ENCODE measurements at regions not wholly inside any gene's neighbourhood (a gene's known extent, or its start where the extent isn't known, plus 50 kb on each side); places are given as distances from the start of the nearest gene placed in this dataset.

DNA sequence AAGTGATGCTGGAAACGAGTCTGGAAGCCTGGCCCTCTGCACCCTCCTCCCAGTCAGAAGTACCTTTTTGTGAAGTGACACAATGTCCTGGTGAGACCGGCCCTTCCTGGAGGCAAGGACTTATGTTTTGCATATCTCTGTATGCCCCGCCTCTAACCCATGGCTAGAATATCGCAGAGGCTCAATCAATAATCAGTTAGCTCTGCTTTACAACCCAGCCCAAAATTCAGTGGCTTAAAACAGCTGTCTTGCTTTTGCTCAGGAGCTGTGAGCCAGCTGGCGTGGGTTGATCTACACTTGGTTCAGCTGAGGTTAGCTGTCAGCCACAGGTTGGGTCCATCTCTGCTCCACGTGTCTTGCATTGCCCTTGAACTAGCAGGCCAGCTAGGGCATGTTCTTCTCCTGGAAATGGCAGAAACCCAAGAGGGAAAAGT is 98.8 kb upstream of the METTL14 start:
- ChIA-PET POLR2A (ENCODE audit: partially characterized antibody) (no interaction called here), CTCF (ENCODE audit: partially characterized antibody) (interaction anchor here (0.6 to 1.5 kb wide), 3 partner anchors 233 to 1402 kb away, joined by 3 to 5 read pairs (median 3); partner anchors contain the start of gene PRSS12)
- H2BK120ac ChIP-seq (replicated peaks; ENCODE audit: low read depth, low read length), result no peak overlapping the region
- 0 out of 2 replicates have a peak overlapping the region, but pooled peaks have one; percentile 60 for H2AFZ ChIP-seq (ENCODE audit: low read length)
- H3K4me2 ChIP-seq (ENCODE audit: insufficient read depth in 1 of 2, low read depth in 2 of 2, low read length in 2 of 2), result peak overlapping the region in 1 of 2 experiments; percentile 59; a peak in 2 of 4 replicates
- no peak overlapping the region for H2BK12ac ChIP-seq (ENCODE audit: low read depth, low read length)
- no peaks in the 10 kb centered on the region for H3K36me3 ChIP-seq (ENCODE audit: control insufficient read depth in 2 of 4, insufficient read depth in 4 of 4, low read length in 3 of 4)
- no peaks in the 10 kb centered on the region for H3K27me3 ChIP-seq (replicated peaks in 1 of 4; ENCODE audit: control insufficient read depth in 3 of 4, extremely low read depth in 1 of 4, insufficient read depth in 3 of 4, low read length in 3 of 4)
- H3K27ac ChIP-seq (ENCODE audit: low read depth, low read length), result no peak overlapping the region
- no peak overlapping the region for H3K56ac ChIP-seq (replicated peaks; ENCODE audit: insufficient read length, low read depth, low read length)
- H3K23ac ChIP-seq (ENCODE audit: insufficient read length), result no peak overlapping the region
- H3K9me3 ChIP-seq (ENCODE audit: insufficient read depth in 2 of 2, low read depth in 1 of 2, low read length in 1 of 2), result no peaks in the 10 kb centered on the region
- no peaks in the 10 kb centered on the region for H3K79me2 ChIP-seq (ENCODE audit: control insufficient read depth in 1 of 2, insufficient read depth in 2 of 2, low read length in 2 of 2)
- H2AK5ac ChIP-seq (ENCODE audit: low read depth, low read length), result no peak overlapping the region
- H2BK5ac ChIP-seq (ENCODE audit: low read depth, low read length), result no peak overlapping the region
- no peaks in the 10 kb centered on the region; the same call in 1 of the 2 replicates for H3K79me1 ChIP-seq (ENCODE audit: low read depth, low read length)
- H3K14ac ChIP-seq (ENCODE audit: insufficient read length), result no peak overlapping the region
- no peak overlapping the region for H4K5ac ChIP-seq (ENCODE audit: insufficient read length, low read depth, low read length)
- WGBS, 2 experiments (ENCODE audit: extremely low coverage in 1 of 2, insufficient coverage in 1 of 2, insufficient read length in 1 of 2, insufficient replicate concordance in 2 of 2, low coverage in 1 of 2, low lambda C conversion rate in 2 of 2, missing lambda C conversion rate in 1 of 2), result 75% methylated on average over 6 of the region's 6 CpGs; no CpG with 5 or more reads in 1 of the 2 experiments
- peaks cover 3 to 7% (median 4%) of the 10 kb centered on the region in 4 experiments for H3K4me1 ChIP-seq (replicated peaks in 1 of 4; ENCODE audit: control insufficient read depth in 3 of 4, insufficient read depth in 4 of 4, low read length in 3 of 4)
- no peaks in the 10 kb centered on the region for H4K20me1 ChIP-seq (replicated peaks in 1 of 2; ENCODE audit: control insufficient read depth in 1 of 2, insufficient read depth in 2 of 2, low read length in 2 of 2)
- no peak overlapping the region for H3K18ac ChIP-seq (ENCODE audit: extremely low read depth, low read length)
- H4K8ac ChIP-seq (ENCODE audit: extremely low read depth, insufficient read depth, low read length), result peak overlapping the region; percentile 62; the same call in 1 of the 2 replicates
- no peak for DNase-seq (ENCODE audit: low read depth in 1 of 2, low spot score in 2 of 2)
- no peaks in the 10 kb centered on the region; the same call in 1 of the 2 replicates for H3K23me2 ChIP-seq (ENCODE audit: low read depth, low read length)
- H2BK20ac ChIP-seq (ENCODE audit: low read length), result no peak overlapping the region
- FAIRE-seq, result no peak
- no peak overlapping the region for H2BK15ac ChIP-seq (ENCODE audit: low read length)
- H4K91ac ChIP-seq (replicated peaks; ENCODE audit: insufficient read length, low read length), result no peak overlapping the region
- H3K9ac ChIP-seq (replicated peaks in 1 of 4; ENCODE audit: extremely low read depth in 1 of 4, low read depth in 3 of 4, low read length in 3 of 4), result no peak overlapping the region
- H3K4me3 ChIP-seq (ENCODE audit: extremely low read depth in 1 of 4, insufficient read depth in 2 of 4, low read depth in 3 of 4, low read length in 4 of 4), result no peak overlapping the region
- H3K4ac ChIP-seq (replicated peaks; ENCODE audit: insufficient read length, low read depth, low read length), result no peak overlapping the region
- TF ChIP-seq SP4 (IDR thresholded peaks at IDR 0.05; ENCODE audit: low read length) (no peak), SP1 (IDR thresholded peaks at IDR 0.05; ENCODE audit: low read depth, low read length) (no peak), SUZ12 (IDR thresholded peaks at IDR 0.05; ENCODE audit: low read length) (no peak), NANOG (IDR thresholded peaks at IDR 0.05; ENCODE audit: insufficient read depth, low read depth, low read length, poor library complexity, severe bottlenecking) (no peak), FOSL1 (IDR thresholded peaks at IDR 0.05; ENCODE audit: insufficient read depth, low read depth, low read length) (no peak), JUND (IDR thresholded peaks at IDR 0.05; ENCODE audit: low read length) (no peak), JUN (IDR thresholded peaks at IDR 0.05; ENCODE audit: low read depth, low read length) (no peak), SAP30 (IDR thresholded peaks at IDR 0.05; ENCODE audit: insufficient read depth, insufficient replicate concordance, low read length) (no peak)
- TF ChIP-seq, protein P1, sequence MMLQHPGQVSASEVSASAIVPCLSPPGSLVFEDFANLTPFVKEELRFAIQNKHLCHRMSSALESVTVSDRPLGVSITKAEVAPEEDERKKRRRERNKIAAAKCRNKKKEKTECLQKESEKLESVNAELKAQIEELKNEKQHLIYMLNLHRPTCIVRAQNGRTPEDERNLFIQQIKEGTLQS (IDR thresholded peaks at IDR 0.05; ENCODE audit: insufficient read depth, low read depth, low read length), result no peak
- TF ChIP-seq, protein P2, sequence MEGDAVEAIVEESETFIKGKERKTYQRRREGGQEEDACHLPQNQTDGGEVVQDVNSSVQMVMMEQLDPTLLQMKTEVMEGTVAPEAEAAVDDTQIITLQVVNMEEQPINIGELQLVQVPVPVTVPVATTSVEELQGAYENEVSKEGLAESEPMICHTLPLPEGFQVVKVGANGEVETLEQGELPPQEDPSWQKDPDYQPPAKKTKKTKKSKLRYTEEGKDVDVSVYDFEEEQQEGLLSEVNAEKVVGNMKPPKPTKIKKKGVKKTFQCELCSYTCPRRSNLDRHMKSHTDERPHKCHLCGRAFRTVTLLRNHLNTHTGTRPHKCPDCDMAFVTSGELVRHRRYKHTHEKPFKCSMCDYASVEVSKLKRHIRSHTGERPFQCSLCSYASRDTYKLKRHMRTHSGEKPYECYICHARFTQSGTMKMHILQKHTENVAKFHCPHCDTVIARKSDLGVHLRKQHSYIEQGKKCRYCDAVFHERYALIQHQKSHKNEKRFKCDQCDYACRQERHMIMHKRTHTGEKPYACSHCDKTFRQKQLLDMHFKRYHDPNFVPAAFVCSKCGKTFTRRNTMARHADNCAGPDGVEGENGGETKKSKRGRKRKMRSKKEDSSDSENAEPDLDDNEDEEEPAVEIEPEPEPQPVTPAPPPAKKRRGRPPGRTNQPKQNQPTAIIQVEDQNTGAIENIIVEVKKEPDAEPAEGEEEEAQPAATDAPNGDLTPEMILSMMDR (IDR thresholded peaks at IDR 0.05; ENCODE audit: control extremely low read depth in 1 of 3, insufficient read depth in 1 of 3, low read depth in 1 of 3, low read length in 3 of 3), result no peak
